Spleen (tissue), 11 donors: ENCODE measurements at regions not wholly inside any gene's neighbourhood (a gene's known extent, or its start where the extent isn't known, plus 50 kb on each side); places are given as distances from the start of the nearest gene placed in this dataset.

Experiments
- DNase-seq: peaks from one replicate; pipeline ENCODE4 v3.0.0-alpha.2; 2020
- H3K27ac ChIP-seq, 8 donors: fragments of 200-600 bp; sonication (generic) in 7 of 8; 1 replicate in 4 of 8; 2 replicates in 4 of 8; pipeline versions ENCODE4 v1.5.0 to v1.8.0; 2016 to 2021; ENCODE audit warnings: inconsistent platforms in 4 of 8, mild to moderate bottlenecking in 4 of 8, moderate library complexity in 1 of 8
- H3K27me3 ChIP-seq, 7 donors: fragments of 200-600 bp; sonication (generic) in 6 of 7; replicated peaks in 1 of 7; 1 replicate in 4 of 7; 2 replicates in 3 of 7; pipeline versions ENCODE4 v1.5.0 to v1.8.0; 2016 to 2021; ENCODE audit warnings: inconsistent platforms in 3 of 7, mild to moderate bottlenecking in 1 of 7
- H3K36me3 ChIP-seq, 6 donors: fragments of 200-600 bp; sonication (generic) in 5 of 6; 1 replicate in 4 of 6; 2 replicates in 2 of 6; pipeline versions ENCODE4 v1.5.0 to v1.8.0; 2016 to 2021; ENCODE audit warnings: inconsistent platforms in 2 of 6
- H3K4me1 ChIP-seq, 6 donors: fragments of 200-600 bp; sonication (generic) in 5 of 6; 1 replicate in 3 of 6; 2 replicates in 3 of 6; pipeline versions ENCODE4 v1.5.0 to v1.8.0; 2016 to 2021; ENCODE audit warnings: inconsistent platforms in 3 of 6
- H3K4me3 ChIP-seq, 8 donors: fragments of 200-600 bp; sonication (generic) in 7 of 8; 1 replicate in 4 of 8; 2 replicates in 4 of 8; pipeline versions ENCODE4 v1.5.0 to v1.8.0; 2016 to 2021; ENCODE audit warnings: inconsistent platforms in 4 of 8, mild to moderate bottlenecking in 4 of 8, moderate library complexity in 2 of 8
- H3K9me3 ChIP-seq, 8 donors: fragments of 200-600 bp; sonication (generic) in 7 of 8; 1 replicate in 4 of 8; 2 replicates in 4 of 8; pipeline versions ENCODE4 v1.5.0 to v1.8.0; 2016 to 2021; ENCODE audit warnings: inconsistent platforms in 4 of 8
- CTCF ChIP-seq, 11 experiments: fragments of 200-600 bp in 7 of 11; fragments of 450-650 bp in 4 of 11; sonication (generic) in 4 of 11; IDR thresholded peaks in 8 of 11; conservative IDR thresholded peaks in 3 of 11; 1 replicate in 7 of 11; 2 replicates in 4 of 11; pipeline versions ENCODE4 v1.4.0 to v1.8.0; 2016 to 2021; ENCODE audit warnings: antibody characterized with exemption in 11 of 11, inconsistent platforms in 4 of 11, mild to moderate bottlenecking in 1 of 11
- POLR2A ChIP-seq, 3 donors: fragments of 450-650 bp; IDR thresholded peaks; one replicate each; pipeline ENCODE4 v1.5.1; 2017; ENCODE audit warnings: antibody characterized with exemption in 3 of 3, mild to moderate bottlenecking in 1 of 3
- POLR2AphosphoS5 ChIP-seq, 3 donors: sonication (generic); formaldehyde crosslinking; IDR thresholded peaks; one replicate each; pipeline ENCODE4 v1.5.1; 2017; ENCODE audit warnings: antibody characterized with exemption in 3 of 3
- WGBS, 5 donors: extraction: QIAGEN DNeasy Blood & Tissue Kit in 3 of 5; methylation state at CpG; one replicate each; pipeline versions ENCODE4 v1.1.5 to v1.1.7; 2013 to 2018; 5-methylcytosine and 5-hydroxymethylcytosine counted together
- intact Hi-C: fragments of 100-400 bp; cut with DNase I; formaldehyde crosslinking; loops from one replicate; pipeline ENCODE4 v1.15.0; 2023; ENCODE audit warnings: low total_unique reads
- donor health status: healthy with polysubstance abuse.
- donor health status: DM: no; HTN: no; CAD: no; lungs with moderate emphysema.
- donor health status: DM: no; HTN: no; CAD: no.
- donor health status: Bipolar disorder and iron deficiency.
- donor health status: healthy.
- donor health status: DM: no; HTN: no; CAD: no.
- donor health status: DM: yes; HTN: yes; CAD: no.

- whole genome bisulfite sequencing, 5 donors: 47 to 65% (median 57%) methylated on average over 7 of the region's 7 CpGs
- peaks cover 26 to 77% (median 62%) of the 10 kb centered on the region in 6 donors for H3K4me1 ChIP-seq
- no peaks in the 10 kb centered on the region for H3K36me3 ChIP-seq
- no peak overlapping the region for H3K4me3 ChIP-seq
- TF ChIP-seq POLR2AphosphoS5 (IDR thresholded peaks at IDR 0.05) (no peak), CTCF (IDR thresholded peaks at IDR 0.05 in 8 of 11, conservative IDR thresholded peaks at IDR 0.05 in 3 of 11) (no peak), POLR2A (IDR thresholded peaks at IDR 0.05) (no peak)
- intact Hi-C loops: no loop called here
- DNase-seq: no peak
- peak overlapping the region; percentile 29 to 85 (median 60) for H3K27ac ChIP-seq
- no peaks in the 10 kb centered on the region for H3K27me3 ChIP-seq
- no peaks in the 10 kb centered on the region for H3K9me3 ChIP-seq
These were observed 103.7 kb upstream of the MAX start for GRCh38 chr14:65206078-65206447.

- Histone ChIP-seq H3K36me3 (no peaks in the 10 kb centered on the region), H3K27ac (peak overlapping the region in 7 of 8 donors; percentile 36 to 85 (median 69)), H3K9me3 (no peaks in the 10 kb centered on the region), H3K27me3 (no peaks in the 10 kb centered on the region), H3K4me1 (peaks cover 27 to 82% (median 66%) of the 10 kb centered on the region in 6 donors), H3K4me3 (peak overlapping the region in 1 of 8 donors; percentile 37)
- no peak for DNase-seq
- 40 to 60% (median 42%) methylated on average over 3 of the region's 3 CpGs for WGBS, 5 donors
- intact Hi-C loops: no loop called here
- TF ChIP-seq CTCF (IDR thresholded peaks at IDR 0.05 in 8 of 11, conservative IDR thresholded peaks at IDR 0.05 in 3 of 11): no peak
- no peak for TF ChIP-seq POLR2AphosphoS5 (IDR thresholded peaks at IDR 0.05)
- TF ChIP-seq POLR2A (IDR thresholded peaks at IDR 0.05): no peak
These were observed 104.3 kb upstream of the MAX start for GRCh38 chr14:65206448-65207096.

- Histone ChIP-seq H3K4me1 (peaks cover 27 to 82% (median 66%) of the 10 kb centered on the region in 6 donors), H3K27me3 (no peaks in the 10 kb centered on the region), H3K4me3 (no peak overlapping the region), H3K27ac (peak overlapping the region in 4 of 8 donors; percentile 69 to 85 (median 79)), H3K36me3 (no peaks in the 10 kb centered on the region), H3K9me3 (no peaks in the 10 kb centered on the region)
- no peak for TF ChIP-seq POLR2AphosphoS5 (IDR thresholded peaks at IDR 0.05)
- no peak for TF ChIP-seq CTCF (IDR thresholded peaks at IDR 0.05 in 8 of 11, conservative IDR thresholded peaks at IDR 0.05 in 3 of 11)
- no peak for TF ChIP-seq POLR2A (IDR thresholded peaks at IDR 0.05)
- intact Hi-C loops: no loop called here
- 75 to 83% (median 79%) methylated on average over 10 of the region's 10 CpGs for WGBS, 5 donors
- DNase-seq: no peak
These were observed 106.2 kb upstream of the MAX start for GRCh38 chr14:65208548-65208947.

GRCh38 chr14:65210118-65210821 lies 108.0 kb upstream of the MAX start:
- no peaks in the 10 kb centered on the region for H3K9me3 ChIP-seq
- H3K4me1 ChIP-seq: peaks cover 27 to 65% (median 57%) of the 10 kb centered on the region in 6 donors
- no peak overlapping the region for H3K4me3 ChIP-seq
- H3K27ac ChIP-seq: peak overlapping the region in 6 of 8 donors; percentile 7 to 85 (median 64)
- DNase-seq: no peak
- TF ChIP-seq CTCF (IDR thresholded peaks at IDR 0.05 in 8 of 11, conservative IDR thresholded peaks at IDR 0.05 in 3 of 11) (no peak), POLR2A (IDR thresholded peaks at IDR 0.05) (no peak), POLR2AphosphoS5 (IDR thresholded peaks at IDR 0.05) (no peak)
- WGBS, 5 donors: 45 to 66% (median 52%) methylated on average over 4 of the region's 4 CpGs
- no peaks in the 10 kb centered on the region for H3K27me3 ChIP-seq
- H3K36me3 ChIP-seq: no peaks in the 10 kb centered on the region
- intact Hi-C loops: no loop called here
